ENCODE measurements at regions not wholly inside any gene's neighbourhood (a gene's known extent, or its start where the extent isn't known, plus 50 kb on each side); places are given as distances from the start of the nearest gene placed in this dataset.

DNA sequence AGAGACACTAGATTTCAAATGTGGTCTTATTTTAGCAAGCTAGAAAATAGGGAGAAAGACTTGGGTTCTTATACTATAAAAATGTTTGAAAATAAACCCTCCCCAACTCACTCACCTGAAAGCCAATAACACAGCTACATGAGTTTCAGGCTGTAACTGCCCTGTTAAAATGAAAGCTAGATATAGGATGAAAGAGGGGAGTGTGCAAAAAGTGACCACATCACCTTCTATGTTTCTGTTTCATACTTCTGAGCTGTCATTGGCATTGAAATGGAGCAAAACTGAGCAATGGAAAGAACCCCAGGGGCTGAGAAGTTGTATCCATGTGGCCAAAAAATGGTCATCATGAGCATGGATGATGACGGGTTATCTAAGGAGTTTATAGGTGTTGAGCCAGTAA is 148.1 kb upstream of the TENT5A start:
- Histone ChIP-seq H3K27me3 (no peaks in the 10 kb centered on the region), H3K4me1 (replicated peaks in 1 of 2) (peaks cover 10 to 11% of the 10 kb centered on the region in 2 donors), H3K9me3 (replicated peaks in 1 of 3) (no peaks in the 10 kb centered on the region), H3K4me3 (no peak overlapping the region), H3K27ac (no peak overlapping the region), H3K36me3 (replicated peaks in 1 of 2) (no peaks in the 10 kb centered on the region)
- 87 to 100% (median 96%) methylated on average over 1 of the region's 1 CpG for WGBS, 4 donors
- no peak for TF ChIP-seq POLR2A (IDR thresholded peaks at IDR 0.05)
- TF ChIP-seq, protein P1, sequence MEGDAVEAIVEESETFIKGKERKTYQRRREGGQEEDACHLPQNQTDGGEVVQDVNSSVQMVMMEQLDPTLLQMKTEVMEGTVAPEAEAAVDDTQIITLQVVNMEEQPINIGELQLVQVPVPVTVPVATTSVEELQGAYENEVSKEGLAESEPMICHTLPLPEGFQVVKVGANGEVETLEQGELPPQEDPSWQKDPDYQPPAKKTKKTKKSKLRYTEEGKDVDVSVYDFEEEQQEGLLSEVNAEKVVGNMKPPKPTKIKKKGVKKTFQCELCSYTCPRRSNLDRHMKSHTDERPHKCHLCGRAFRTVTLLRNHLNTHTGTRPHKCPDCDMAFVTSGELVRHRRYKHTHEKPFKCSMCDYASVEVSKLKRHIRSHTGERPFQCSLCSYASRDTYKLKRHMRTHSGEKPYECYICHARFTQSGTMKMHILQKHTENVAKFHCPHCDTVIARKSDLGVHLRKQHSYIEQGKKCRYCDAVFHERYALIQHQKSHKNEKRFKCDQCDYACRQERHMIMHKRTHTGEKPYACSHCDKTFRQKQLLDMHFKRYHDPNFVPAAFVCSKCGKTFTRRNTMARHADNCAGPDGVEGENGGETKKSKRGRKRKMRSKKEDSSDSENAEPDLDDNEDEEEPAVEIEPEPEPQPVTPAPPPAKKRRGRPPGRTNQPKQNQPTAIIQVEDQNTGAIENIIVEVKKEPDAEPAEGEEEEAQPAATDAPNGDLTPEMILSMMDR (IDR thresholded peaks at IDR 0.05): no peak
- DNase-seq: no peak
- intact Hi-C loops (cut with DNase I): no loop called here

DNA sequence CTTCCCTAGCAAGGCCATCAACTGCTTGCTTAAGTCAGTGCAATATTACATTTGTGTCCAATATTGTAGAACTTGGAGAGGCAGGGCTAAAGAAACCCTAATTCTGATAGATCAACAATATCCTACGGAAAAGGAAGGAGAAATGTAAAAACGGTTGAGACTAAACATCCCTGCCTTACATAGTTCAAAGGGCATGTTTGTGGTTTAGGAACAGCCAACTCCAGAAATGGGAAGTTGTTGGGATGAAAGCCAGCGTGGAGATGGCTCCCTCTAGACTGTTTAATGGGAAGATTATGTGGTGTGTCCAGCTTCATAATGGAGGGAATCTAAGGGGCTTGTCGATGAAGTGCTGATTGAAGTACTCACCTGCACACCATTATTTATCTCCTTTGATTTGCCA is 145.3 kb upstream of the TENT5A start:
- WGBS, 4 donors: 64 to 70% (median 67%) methylated on average over 4 of the region's 4 CpGs
- H3K9me3 ChIP-seq (replicated peaks in 1 of 3): no peaks in the 10 kb centered on the region
- H3K27me3 ChIP-seq: no peaks in the 10 kb centered on the region
- no peak for DNase-seq
- H3K4me3 ChIP-seq: no peak overlapping the region
- H3K4me1 ChIP-seq (replicated peaks in 1 of 2): peaks cover 10 to 11% of the 10 kb centered on the region in 2 donors
- H3K27ac ChIP-seq: no peak overlapping the region
- intact Hi-C loops (cut with DNase I): no loop called here
- no peak for TF ChIP-seq POLR2A (IDR thresholded peaks at IDR 0.05)
- TF ChIP-seq, protein P1 (IDR thresholded peaks at IDR 0.05): no peak
- H3K36me3 ChIP-seq (replicated peaks in 1 of 2): no peaks in the 10 kb centered on the region

DNA sequence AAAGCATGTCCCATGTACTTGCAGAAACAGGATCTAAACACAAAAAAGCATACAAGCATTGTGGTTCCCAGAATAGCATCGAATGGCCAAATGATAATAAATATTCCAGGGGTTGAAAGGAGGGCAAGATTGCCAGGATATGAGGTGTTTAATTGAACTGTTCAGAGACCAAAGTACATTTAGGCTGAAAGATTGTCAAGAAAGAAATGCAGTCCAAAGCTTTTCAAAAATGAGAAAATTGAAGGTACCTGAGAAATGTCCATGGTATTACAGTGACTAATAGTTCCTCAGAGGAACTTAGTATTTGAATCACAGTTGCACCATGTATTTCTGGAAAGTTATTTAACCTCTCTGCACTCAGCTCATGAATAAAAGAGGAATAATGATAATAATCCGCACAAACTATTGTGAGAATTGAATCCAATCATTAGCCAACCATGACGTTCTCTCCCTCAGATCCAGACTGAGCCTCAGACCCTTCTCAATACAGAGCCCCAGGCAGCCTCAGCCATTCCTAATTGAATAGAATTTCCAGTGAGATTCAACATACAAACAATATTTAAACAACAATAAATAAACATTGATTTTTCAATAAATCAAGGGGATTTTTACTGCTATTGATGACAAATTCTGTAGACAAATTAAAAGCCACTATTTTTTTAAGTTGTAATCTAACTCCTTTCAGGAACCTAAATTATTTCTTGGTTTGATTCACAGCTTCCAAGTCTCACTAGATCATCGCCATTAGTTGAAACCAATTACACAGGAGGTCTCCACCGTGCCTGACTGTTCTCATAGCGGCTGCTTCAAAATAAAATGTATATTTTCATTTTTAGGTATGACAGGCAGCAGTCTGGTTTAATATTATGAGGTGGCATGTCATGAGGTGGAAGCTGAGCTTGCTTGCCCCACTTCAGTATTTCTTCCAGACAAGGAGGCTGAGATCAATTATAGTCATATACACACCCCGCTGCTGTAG is 144.3 kb upstream of the TENT5A start:
- WGBS, 4 donors: 81 to 85% (median 83%) methylated on average over 7 of the region's 7 CpGs
- intact Hi-C loops (cut with DNase I): no loop called here
- peaks cover 5 to 9% of the 10 kb centered on the region in 2 donors for H3K4me1 ChIP-seq (replicated peaks in 1 of 2)
- H3K27ac ChIP-seq: peak overlapping the region in 1 of 5 donors; percentile 2
- no peaks in the 10 kb centered on the region for H3K27me3 ChIP-seq
- TF ChIP-seq, protein P1 (IDR thresholded peaks at IDR 0.05): no peak
- TF ChIP-seq POLR2A (IDR thresholded peaks at IDR 0.05): no peak
- H3K9me3 ChIP-seq (replicated peaks in 1 of 3): no peaks in the 10 kb centered on the region
- no peak for DNase-seq
- no peaks in the 10 kb centered on the region for H3K36me3 ChIP-seq (replicated peaks in 1 of 2)
- no peak overlapping the region for H3K4me3 ChIP-seq

DNA sequence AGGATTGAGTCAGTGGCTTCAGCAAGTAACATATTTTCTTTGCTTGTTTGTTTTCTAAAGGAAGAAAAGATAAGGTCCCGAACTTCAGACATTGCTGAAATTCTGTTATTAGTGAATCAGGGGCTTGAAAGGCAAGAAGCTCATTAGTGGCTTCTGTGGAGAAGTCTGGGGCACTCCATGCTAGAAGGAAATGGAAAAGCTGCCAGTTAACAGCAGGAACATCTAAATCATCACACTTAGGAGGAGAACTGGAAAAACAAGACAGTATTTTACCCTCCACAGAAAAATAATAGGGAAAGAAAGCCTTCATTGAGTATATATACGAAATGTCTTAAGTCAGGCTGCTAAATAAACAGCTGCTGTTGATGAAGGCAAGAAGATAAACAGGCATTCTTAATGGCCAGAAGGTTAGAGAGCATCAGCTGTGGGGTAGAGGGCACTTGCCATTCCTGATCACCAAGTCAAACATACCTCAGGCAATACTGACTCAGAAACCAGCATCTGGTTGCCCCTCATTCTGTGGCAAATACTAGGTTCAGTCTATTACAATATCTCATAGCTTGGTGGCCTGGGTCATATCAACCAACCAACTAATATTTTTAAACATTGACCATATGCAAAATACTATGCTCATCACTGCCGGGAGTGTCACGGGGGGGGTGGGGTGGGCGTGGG is 143.2 kb upstream of the TENT5A start:
- TF ChIP-seq, protein P1 (IDR thresholded peaks at IDR 0.05): no peak
- TF ChIP-seq POLR2A (IDR thresholded peaks at IDR 0.05): no peak
- no peak for DNase-seq
- Histone ChIP-seq H3K27me3 (no peaks in the 10 kb centered on the region), H3K27ac (peak overlapping the region in 2 of 5 donors; percentile 51 to 77), H3K9me3 (replicated peaks in 1 of 3) (no peaks in the 10 kb centered on the region), H3K36me3 (replicated peaks in 1 of 2) (no peaks in the 10 kb centered on the region), H3K4me3 (no peak overlapping the region), H3K4me1 (replicated peaks in 1 of 2) (no peaks in the 10 kb centered on the region)
- intact Hi-C loops (cut with DNase I): no loop called here
- WGBS, 4 donors: 42 to 68% (median 65%) methylated on average over 5 of the region's 5 CpGs
